PC-3 (cell line): ENCODE measurements at regions not wholly inside any gene's neighbourhood (a gene's known extent, or its start where the extent isn't known, plus 50 kb on each side); places are given as distances from the start of the nearest gene placed in this dataset.

Source experiments
- ATAC-seq: fragments of 200-7000 bp; cut with Tn5 transposase; 2 replicates; pipeline ENCODE4 v1.9.1; 2020; ENCODE audit warnings: mild to moderate bottlenecking, moderate library complexity
- BruUV-seq: library from RNA; stranded (reverse); fragments of 400-500 nt; replicated peaks from 2 replicates; lab custom pipeline; 2021; lab: Mats Ljungman, UMichigan
- CTCF ChIA-PET: fragments of 300-600 bp; sonication (Branson Sonifier 250); formaldehyde crosslinking; loops from one replicate; lab custom pipeline; 2022; ENCODE audit warnings: antibody characterized with exemption; lab: Charles Lee
- POLR2A ChIA-PET: fragments of 300-600 bp; sonication (Branson Sonifier 250); formaldehyde crosslinking; loops from one replicate; lab custom pipeline; 2022; ENCODE audit warnings: antibody characterized with exemption; ENCODE audit not compliant: unreplicated experiment; lab: Charles Lee
- DNase-seq: peaks from one replicate; pipeline ENCODE4 v3.0.0-alpha.2; 2015
- H2AFZ ChIP-seq: fragments of 300-600 bp; sonication (generic); 2 replicates; pipeline ENCODE4 v1.6.0; 2016; ENCODE audit warnings: antibody characterized with exemption, low read length
- H3F3A ChIP-seq: fragments of 300-600 bp; sonication (generic); one replicate; pipeline ENCODE4 v1.6.0; 2017; ENCODE audit warnings: antibody characterized with exemption, low read length, control low read depth, mild to moderate bottlenecking; ENCODE audit not compliant: unreplicated experiment
- H3K27ac ChIP-seq: fragments of 300-600 bp; sonication (generic); 2 replicates; pipeline ENCODE4 v1.5.1; 2016; ENCODE audit warnings: mild to moderate bottlenecking, low read length
- H3K27me3 ChIP-seq: fragments of 300-600 bp; sonication (generic); 2 replicates; pipeline ENCODE4 v1.6.1; 2016; ENCODE audit warnings: low read length, mixed read lengths
- H3K36me3 ChIP-seq: fragments of 300-600 bp; sonication (generic); 2 replicates; pipeline ENCODE4 v1.6.1; 2016; ENCODE audit warnings: low read depth, mixed run types, low read length, mixed read lengths
- H3K4me1 ChIP-seq: fragments of 300-600 bp; sonication (generic); 2 replicates; pipeline ENCODE4 v1.5.1; 2016; ENCODE audit warnings: low read length; ENCODE audit not compliant: insufficient read depth
- H3K4me2 ChIP-seq: fragments of 300-600 bp; sonication (generic); 2 replicates; pipeline ENCODE4 v1.6.0; 2016; ENCODE audit warnings: low read length
- H3K4me3 ChIP-seq: fragments of 300-600 bp; sonication (generic); 2 replicates; pipeline ENCODE4 v1.5.1; 2016; ENCODE audit warnings: mild to moderate bottlenecking, low read length, mixed read lengths
- H3K79me2 ChIP-seq: fragments of 300-600 bp; sonication (generic); 2 replicates; pipeline ENCODE4 v1.6.1; 2017; ENCODE audit warnings: low read length, mixed read lengths
- H3K9ac ChIP-seq: fragments of 300-600 bp; sonication (generic); 2 replicates; pipeline ENCODE4 v1.6.0; 2016; ENCODE audit warnings: mild to moderate bottlenecking, low read length
- H3K9me2 ChIP-seq: fragments of 300-600 bp; sonication (generic); replicated peaks from 2 replicates; pipeline ENCODE4 v1.6.1; 2016; ENCODE audit warnings: mixed run types, low read length, mixed read lengths
- H3K9me3 ChIP-seq: fragments of 300-600 bp; sonication (generic); 2 replicates; pipeline ENCODE4 v1.6.1; 2016; ENCODE audit warnings: low read length, mixed read lengths
- H4K20me1 ChIP-seq: fragments of 300-600 bp; sonication (generic); 2 replicates; pipeline ENCODE4 v1.6.1; 2016; ENCODE audit warnings: low read length, mixed read lengths
- CTCF ChIP-seq: fragments of 300-600 bp; sonication (generic); conservative IDR thresholded peaks from 2 replicates; pipeline ENCODE4 v1.5.1; 2017; ENCODE audit warnings: antibody characterized with exemption, low read depth, mild to moderate bottlenecking, low read length
- EZH2 ChIP-seq: fragments of 300-600 bp; sonication (generic); IDR thresholded peaks from one replicate; pipeline ENCODE4 v1.6.1; 2017; ENCODE audit warnings: antibody characterized with exemption, mild to moderate bottlenecking, low read length; ENCODE audit not compliant: unreplicated experiment
- EZH2phosphoT487 ChIP-seq: fragments of 300-600 bp; sonication (generic); IDR thresholded peaks from 2 replicates; pipeline ENCODE4 v1.6.1; 2018; ENCODE audit warnings: mild to moderate bottlenecking, antibody characterized with exemption, low read length, borderline replicate concordance
- intact Hi-C: fragments of 100-400 bp; cut with micrococcal nuclease; formaldehyde crosslinking; loops from 2 replicates; pipeline ENCODE4 v1.9.0; 2023

GRCh38 chr3:63745757-63746156 lies 73.3 kb upstream of the C3orf49 start:
- intact Hi-C loops = no loop called here
- Histone ChIP-seq H3K9me2 (no peaks in the 10 kb centered on the region), H4K20me1 (no peaks in the 10 kb centered on the region), H3K27me3 (no peaks in the 10 kb centered on the region), H2AFZ (no peak overlapping the region), H3K27ac (no peak overlapping the region), H3K9ac (no peak overlapping the region), H3K79me2 (no peaks in the 10 kb centered on the region), H3K4me3 (no peak overlapping the region), H3K9me3 (no peaks in the 10 kb centered on the region), H3K36me3 (no peaks in the 10 kb centered on the region), H3F3A (no peaks in the 10 kb centered on the region), H3K4me1 (no peaks in the 10 kb centered on the region), H3K4me2 (no peak overlapping the region)
- CTCF ChIA-PET = no interaction called here
- ATAC-seq (no peak), DNase-seq (no peak)
- POLR2A ChIA-PET = no interaction called here
- TF ChIP-seq EZH2 = no peak
- no TSS peak for BruUV-seq

GRCh38 chr3:63746211-63746610 lies 72.9 kb upstream of the C3orf49 start:
- POLR2A ChIA-PET = no interaction called here
- no peak overlapping the region for H3K4me2 ChIP-seq
- no peak overlapping the region for H3K4me3 ChIP-seq
- no peaks in the 10 kb centered on the region for H3K4me1 ChIP-seq
- H3F3A ChIP-seq = no peaks in the 10 kb centered on the region
- no peaks in the 10 kb centered on the region for H3K79me2 ChIP-seq
- TF ChIP-seq EZH2phosphoT487 = no peak
- TF ChIP-seq CTCF = no peak
- no peak for TF ChIP-seq EZH2
- CTCF ChIA-PET = no interaction called here
- BruUV-seq = no TSS peak
- intact Hi-C loops = no loop called here
- no peak for DNase-seq
- H2AFZ ChIP-seq = no peak overlapping the region
- no peak overlapping the region for H3K9ac ChIP-seq
- no peaks in the 10 kb centered on the region for H3K9me3 ChIP-seq
- H3K36me3 ChIP-seq = no peaks in the 10 kb centered on the region
- no peak overlapping the region for H3K27ac ChIP-seq
- no peak for ATAC-seq
- H3K27me3 ChIP-seq = no peaks in the 10 kb centered on the region
- H3K9me2 ChIP-seq = no peaks in the 10 kb centered on the region
- no peaks in the 10 kb centered on the region for H4K20me1 ChIP-seq

- intact Hi-C loops = no loop called here
- no TSS peak for BruUV-seq
- H3K4me2 ChIP-seq = no peak overlapping the region
- H3F3A ChIP-seq = no peaks in the 10 kb centered on the region
- no peaks in the 10 kb centered on the region for H3K9me3 ChIP-seq
- no peaks in the 10 kb centered on the region for H3K36me3 ChIP-seq
- ChIA-PET POLR2A (no interaction called here), CTCF (no interaction called here)
- no peaks in the 10 kb centered on the region for H3K27me3 ChIP-seq
- H3K4me1 ChIP-seq = no peaks in the 10 kb centered on the region
- H3K27ac ChIP-seq = no peak overlapping the region
- ATAC-seq (no peak), DNase-seq (no peak)
- H3K79me2 ChIP-seq = no peaks in the 10 kb centered on the region
- TF ChIP-seq EZH2phosphoT487 = no peak
- no peak for TF ChIP-seq CTCF
- TF ChIP-seq EZH2 = no peak
- no peaks in the 10 kb centered on the region for H3K9me2 ChIP-seq
- H2AFZ ChIP-seq = no peak overlapping the region
- H3K9ac ChIP-seq = no peak overlapping the region
- H4K20me1 ChIP-seq = no peaks in the 10 kb centered on the region
- H3K4me3 ChIP-seq = no peak overlapping the region
These were observed 67.6 kb upstream of the C3orf49 start for GRCh38 chr3:63751459-63751858.
